GM18502 (cell line): ENCODE measurements at regions not wholly inside any gene's neighbourhood (a gene's known extent, or its start where the extent isn't known, plus 50 kb on each side); places are given as distances from the start of the nearest gene placed in this dataset.
"Not testable (repeated sequence)": the region's sequence is repeated elsewhere in the genome, so short reads cannot be mapped to it uniquely, and the experiment has no call there.

ENCODE experiments used
- ATAC-seq: cut with Tn5 transposase; IDR thresholded peaks from one replicate; pipeline ENCODE4 v1.9.1; 2021; ENCODE audit warnings: mild to moderate bottlenecking; ENCODE audit not compliant: unreplicated experiment, poor library complexity

DNA sequence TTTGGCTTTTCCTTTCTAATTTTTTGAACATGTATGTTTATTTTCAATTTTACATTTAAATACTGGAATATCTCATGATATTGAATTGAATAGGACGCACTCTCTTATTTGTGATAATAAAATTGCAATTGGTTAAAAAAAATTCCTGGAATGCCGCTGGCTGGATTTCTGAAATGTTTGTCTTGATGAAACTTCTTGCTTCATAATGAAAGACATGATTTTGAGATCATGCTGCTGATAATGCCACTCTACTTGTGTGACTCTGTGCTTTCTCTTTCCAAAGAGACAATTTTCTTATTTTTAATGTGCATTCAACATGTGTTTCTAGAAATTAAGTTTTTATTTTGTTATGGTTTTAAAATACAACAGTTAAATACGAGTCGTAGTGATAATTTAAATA lies 465.7 kb upstream of the FAR2 start:
- no peak for ATAC-seq

DNA sequence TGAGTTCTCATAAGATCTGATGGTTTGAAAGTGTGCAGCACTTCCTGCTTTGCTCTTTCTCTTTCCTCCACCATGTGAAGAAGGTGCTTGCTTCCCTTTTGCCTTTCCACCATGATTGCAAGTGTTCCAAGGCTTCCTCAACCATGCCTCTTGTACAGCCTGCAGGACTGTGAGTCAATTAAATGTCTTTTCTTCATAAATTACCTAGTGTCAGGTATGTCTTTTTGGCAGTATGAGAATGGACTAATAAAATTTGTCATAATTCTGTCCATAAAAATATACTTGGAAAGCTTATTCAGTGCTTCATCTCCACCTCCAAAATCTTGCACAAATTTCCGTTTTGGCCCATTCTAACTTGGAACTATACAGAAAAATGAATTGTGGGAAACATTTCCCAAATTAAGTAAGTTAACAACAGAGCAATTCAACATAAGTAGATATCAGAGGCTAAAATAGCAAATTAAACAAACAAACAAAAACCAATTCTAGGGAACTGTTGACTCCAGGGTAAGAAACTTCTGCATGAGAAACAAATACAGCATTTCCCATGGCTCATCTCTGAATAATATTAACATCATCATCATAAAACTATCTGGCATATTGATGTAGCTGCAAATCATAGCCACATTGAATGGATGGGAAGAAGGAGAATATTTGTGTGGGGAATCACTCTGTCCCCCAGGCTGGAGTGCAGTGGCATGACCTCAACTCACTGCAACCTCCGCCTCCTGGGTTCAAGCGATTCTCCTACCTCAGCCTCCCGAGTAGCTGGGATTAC lies 459.5 kb upstream of the FAR2 start:
- ATAC-seq = no peak

DNA sequence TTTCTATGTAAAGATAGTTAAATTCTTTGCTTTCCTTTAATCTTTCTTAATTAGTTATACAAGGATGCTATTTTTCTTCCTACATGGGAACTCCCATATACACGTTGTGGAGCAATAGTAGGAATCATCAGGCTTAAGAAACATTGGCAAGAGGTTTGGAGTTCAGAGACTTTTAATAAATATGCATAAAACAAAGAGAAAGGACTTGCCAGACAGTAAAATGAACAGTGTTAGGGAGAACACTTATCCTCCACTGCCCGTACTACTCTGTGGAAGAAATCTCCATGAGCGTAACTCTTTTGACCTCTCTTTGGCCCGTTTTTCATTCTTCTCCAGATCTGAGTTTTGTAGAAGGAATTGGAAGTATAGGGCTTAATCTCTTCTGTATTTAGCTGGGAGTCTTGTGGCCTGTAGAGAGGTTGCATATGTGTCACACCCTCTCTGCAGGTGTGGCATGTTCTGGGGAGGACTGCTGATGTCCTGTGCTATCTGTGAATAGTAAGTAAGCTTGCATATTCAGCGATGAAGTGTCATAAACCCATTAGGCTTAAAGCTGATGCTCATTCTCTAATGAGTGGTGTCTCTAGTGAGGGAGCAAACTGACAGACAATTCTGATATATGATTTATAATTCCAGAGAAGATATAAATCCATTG lies 455.4 kb upstream of the FAR2 start:
- ATAC-seq = no peak

DNA sequence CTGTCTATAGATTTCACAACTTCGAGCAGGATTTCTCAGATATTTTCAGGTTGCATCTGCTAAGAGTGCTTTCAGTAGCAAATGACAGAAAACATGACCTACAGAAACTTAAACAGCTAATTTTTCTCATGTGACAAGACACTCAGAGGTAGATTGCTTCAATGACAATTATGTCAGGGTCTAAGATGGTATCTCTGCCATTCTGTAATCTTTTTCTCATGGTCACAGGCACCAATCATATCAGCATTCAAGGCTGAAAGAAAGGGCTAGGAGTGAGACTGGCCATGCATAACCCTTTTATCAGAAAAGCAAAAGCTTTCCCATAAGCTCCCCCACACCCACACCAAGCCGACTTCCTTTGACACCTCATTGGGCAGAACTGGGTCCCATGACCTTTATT lies 450.5 kb upstream of the FAR2 start:
- no peak for ATAC-seq

DNA sequence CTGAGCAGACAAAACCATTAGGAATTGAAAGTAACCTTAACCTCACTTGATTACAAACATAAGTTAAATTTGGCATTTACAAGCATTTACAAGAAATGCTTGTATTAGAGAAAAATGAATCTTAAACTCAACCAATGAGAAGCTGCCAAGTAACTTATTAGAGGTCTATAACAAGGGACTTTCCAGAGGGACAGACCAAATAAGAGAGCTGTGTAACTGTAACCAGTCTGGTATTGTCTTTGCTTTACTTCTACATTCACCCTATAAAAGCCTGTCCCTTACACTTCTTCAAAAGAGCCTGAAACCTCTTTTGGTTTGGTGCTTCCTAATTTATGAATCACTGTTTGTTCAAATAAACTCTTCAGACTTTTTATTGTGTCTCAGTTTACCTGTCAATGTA lies 450.0 kb upstream of the FAR2 start:
- no peak for ATAC-seq

DNA sequence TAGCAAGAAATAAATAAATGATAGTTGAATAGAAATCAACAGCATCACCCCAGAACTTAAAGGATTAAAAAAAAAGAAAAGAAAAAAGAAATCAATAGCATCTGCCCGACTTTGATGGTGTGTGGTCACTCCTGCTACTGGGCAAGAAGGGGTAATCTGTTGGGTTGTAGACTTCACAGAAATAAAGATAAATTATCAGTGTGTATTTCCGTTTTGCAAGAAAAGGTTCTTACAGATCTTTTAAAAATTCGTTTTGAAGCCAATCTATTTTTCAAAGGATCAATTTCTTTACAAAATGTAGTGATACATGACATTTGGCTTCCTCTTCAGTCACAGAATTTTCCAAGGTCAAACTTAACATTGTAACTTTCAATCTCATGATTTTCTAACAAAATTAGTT lies 448.9 kb upstream of the FAR2 start:
- ATAC-seq = no peak

DNA sequence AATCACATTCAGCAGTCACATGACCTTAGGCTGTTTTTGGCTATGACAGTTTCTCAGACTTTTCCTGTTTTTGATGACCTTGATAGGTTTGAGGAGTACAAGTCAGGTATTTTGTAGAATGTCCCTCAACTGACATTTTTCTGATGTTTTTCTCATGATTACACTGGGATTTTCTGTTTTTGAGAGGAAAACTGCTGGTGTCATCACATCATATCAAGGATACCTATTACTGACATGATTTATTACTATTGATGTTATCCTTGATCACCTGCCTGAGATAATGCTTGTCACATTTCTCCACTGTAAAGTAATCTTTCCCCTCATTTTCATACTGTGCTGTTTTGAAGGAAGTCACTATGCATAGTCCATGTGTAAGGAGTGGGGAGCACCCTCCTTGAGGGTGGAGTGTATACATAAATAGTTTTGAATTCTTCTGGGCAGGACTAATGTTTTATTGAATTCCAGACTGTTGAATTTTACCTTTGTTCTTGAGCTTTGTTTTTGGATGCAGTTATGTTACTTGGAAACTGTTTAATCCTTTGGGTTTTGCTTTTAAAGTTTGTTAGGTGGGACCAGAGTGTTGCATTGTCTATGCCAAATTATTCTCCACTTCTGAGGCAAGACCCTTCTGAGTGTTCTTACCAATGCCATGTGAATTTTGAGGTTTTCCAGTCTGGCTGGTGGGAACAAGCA lies 444.5 kb upstream of the FAR2 start:
- ATAC-seq = no peak

DNA sequence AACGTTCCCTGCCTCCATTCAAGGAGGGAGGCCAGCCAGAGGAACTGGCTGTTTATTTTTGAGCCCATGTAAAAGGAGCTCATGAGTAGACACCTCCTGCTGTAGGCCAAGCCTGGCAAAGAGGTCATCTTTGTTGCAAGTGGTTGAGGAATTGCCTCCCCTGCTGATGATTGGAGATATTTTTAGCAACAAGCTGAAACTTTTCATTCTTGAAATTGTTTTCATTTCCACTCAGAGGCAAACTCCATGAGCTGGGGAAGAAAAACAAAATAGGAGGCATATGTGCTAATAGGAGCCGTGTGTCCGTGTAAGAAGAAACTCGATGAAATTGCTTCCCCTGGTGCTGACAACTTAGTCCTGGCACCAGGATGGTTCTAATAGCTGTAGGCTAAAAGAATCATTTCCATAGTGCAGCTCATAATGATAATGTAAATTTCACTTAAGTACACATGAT lies 440.1 kb upstream of the FAR2 start:
- ATAC-seq = no peak

DNA sequence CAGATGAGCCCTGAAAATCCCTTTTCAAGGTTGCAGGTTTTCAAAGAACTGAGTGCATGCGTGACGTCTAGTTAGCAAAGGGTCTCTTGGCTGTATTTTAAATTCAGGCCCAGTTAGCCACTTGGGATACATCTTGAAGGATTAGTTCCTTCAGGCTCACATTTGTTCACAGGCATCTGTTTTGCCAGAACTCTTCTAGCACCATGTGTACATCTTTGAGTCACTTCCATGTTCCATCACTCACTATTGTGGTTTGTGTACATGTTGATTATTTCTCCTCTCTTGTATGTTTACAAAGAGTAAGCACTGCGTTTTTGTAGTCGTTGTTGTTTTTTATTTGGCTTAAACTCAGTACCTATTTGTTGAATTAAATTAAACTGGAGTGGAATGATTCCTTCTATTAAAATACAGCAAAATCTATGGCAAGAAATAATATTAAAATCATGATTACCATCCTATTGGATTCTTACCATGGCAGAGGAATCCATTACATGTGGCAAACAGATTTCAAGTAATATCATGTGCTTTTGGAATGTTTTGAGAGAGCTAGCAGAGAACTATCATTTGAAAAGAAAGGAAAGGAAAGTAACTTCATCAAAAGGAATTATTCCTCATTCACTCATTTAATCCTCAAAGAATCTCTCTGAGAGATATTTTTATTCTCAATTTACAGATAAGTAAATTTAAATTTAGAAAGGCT lies 438.9 kb upstream of the FAR2 start:
- ATAC-seq = no peak

DNA sequence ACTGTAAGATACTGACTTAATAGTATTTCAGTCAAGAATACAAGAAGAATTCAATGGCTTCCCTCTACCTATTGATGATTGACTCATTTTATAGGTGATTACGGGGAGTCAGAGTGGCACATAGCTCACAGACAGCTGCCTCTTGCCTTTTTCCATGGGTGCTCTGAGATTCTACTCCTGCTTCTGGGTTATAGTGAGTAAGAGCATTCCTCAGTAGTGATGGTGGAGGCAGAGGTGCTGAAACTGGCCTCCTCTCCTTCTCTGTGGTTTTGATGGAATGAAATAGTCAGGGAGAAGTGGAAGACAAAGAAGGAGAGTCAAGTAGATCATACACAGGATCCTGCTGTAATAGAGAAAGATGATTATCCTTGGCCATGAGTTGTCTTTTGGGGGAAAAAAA lies 438.2 kb upstream of the FAR2 start:
- no peak for ATAC-seq

DNA sequence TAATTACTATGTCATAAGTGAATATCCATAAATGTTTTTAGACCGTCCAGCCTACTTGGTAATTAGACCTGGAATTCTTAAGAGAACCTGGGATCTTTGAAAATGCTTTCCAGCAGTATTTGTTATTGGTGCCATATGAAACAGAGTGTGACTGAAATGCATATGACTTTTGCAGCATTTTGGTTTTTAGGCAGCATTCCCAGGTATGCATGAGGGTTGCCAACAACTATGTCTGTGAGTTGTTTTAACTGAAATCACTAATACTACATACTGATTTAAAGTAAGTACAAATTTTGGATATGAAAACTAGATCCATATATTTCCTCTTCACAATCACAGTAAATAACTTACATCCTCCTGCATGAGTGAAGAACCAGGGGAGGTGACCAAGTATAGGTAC lies 437.7 kb upstream of the FAR2 start:
- ATAC-seq = no peak

DNA sequence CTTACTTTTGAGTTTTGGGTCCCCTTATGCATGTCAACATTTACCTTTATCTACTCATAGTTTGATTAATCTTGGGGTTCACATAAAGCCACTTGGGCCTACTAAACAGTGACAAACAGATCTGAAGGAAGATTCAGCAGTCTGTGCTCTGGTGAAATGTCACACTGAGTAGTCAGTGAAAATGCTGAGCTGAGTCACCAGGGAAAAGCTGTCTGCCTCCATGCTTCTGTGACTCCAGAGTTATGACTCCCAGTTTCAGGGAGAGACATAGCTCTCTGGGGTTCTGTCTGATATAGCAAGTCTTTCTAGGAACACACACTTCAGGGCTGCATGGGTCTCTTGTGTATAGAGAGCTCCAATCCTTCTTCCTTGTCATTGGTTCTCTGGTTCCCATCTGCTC lies 406.3 kb upstream of the FAR2 start:
- no peak for ATAC-seq

DNA sequence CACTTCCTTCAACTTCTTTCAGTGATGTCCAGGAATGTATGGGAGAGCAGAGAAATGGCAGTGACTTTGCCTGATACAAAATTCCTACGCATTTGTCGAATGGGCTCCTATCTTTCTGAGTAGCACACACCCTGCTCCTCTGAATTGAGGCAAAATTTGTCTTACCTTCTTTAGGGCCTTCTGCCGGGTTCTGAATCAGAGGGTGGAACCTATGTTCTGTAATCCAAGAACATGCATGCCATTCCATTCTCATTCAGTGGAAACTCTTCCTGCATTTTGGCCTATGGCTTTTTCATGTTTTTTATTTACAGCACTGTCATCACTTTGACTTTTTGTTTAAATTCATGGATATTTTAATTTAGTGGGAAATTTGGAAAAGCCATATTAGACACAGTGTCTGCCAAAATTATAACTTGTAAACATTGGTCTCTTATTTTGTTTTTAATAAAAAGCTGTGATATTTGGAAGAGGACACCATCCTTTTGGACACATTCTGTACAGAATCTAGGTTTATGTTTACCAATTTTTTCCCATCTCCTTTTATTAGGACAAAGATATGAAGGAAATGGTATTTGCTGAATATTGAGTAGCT lies 402.2 kb upstream of the FAR2 start:
- no peak for ATAC-seq

DNA sequence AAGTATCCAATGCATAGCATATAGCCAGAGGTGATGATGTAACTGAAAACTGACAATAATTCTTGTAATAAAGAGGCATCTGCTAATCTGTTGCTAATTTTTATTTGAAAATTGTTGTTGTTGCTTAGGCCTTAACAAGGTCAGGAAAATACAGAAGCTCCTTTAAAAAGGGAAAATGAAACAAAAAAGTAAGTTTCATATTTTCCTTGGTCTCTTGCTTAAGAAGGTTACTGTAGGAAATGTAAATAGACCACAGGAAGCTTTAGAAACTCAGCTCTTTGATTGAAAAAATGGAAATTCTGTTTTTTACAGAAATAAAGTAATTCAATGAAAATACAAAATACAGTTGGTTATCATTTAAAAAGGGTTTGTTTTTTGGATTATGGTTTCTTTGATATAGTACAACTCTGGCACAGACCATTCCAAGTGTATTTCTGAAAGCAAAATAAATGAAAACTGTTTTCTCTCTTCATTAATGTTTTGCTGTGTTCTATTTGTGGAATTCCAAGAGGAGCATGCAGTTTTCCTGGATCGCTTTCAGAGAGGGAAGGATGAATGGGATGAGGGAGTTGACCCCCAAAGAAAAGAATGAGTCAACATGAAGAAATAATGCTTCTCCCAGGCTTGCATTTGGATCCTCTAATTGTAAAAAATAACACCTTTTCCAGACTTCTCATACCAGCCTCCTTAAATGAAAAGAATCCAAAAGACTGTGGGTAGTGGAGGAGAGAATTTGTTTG lies 398.0 kb upstream of the FAR2 start:
- ATAC-seq = no peak

DNA sequence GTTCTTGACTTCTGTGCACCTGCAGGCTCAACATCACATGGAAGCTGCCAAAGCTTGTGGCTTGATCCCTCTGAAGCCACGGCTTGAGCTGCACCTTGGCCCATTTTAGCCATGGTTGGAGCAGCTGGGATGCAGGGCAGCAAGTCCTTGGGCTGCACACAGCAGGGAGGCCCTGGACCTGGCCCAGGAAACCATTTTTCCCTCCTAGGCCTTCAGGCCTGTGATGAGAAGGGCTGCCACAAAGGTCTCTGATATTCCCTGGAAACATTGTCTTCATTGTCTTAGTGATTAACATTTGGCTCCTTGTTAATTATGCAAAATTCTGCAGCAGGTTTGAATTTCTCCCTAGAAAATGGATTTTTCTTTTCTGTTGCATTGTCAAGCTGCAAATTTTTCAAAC lies 394.1 kb upstream of the FAR2 start:
- no peak for ATAC-seq

DNA sequence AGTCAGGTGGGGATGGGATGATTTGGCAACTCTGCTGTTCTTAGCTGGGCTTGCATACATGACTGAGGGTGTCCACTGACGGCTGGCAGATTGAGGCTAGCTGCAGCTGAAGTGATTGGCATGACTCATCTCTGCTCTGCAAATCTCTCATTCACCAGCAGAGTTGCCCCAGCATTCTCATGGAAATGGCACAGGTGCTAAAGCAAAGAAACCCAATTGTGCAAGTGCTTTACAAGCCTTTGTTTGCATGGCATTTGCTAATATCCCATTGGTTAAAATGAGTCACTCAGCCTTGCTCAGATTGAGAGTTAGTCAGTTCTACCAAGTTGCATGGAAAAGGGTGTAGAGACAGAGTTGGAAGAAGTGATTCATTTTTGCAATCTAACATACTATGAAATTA lies 389.7 kb upstream of the FAR2 start:
- no peak for ATAC-seq

DNA sequence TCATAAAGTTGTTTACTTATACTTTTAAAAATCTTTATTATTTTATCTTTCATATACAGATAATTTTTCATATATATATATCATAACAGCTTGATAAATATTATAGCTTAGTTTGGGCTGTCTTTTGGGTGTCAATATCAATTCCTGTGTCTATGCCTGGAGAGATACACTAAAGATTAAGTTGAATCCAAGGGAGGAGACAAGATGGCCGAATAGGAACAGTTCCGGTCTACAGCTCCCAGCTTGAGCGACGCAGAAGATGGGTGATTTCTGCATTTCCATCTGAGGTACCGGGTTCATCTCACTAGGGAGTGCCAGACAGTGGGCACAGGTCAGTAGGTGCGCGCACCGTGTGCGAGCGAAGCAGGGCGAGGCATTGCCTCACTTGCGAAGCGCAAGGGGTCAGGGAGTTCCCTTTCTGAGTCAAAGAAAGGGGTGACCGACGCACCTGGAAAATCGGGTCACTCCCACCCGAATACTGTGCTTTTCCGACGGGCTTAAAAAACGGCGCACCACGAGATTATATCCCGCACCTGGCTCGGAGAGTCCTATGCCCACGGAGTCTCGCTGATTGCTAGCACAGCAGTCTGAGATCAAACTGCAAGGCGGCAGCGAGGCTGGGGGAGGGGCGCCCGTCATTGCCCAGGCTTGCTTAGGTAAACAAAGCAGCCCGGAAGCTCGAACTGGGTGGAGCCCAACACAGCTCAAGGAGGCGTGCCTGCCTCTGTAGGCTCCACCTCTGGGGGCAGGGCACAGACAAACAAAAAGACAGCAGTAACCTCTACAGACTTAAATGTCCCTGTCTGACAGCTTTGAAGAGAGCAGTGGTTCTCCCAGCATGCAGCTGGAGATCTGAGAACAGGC lies 388.8 kb upstream of the FAR2 start:
- not testable (repeated sequence) for ATAC-seq

DNA sequence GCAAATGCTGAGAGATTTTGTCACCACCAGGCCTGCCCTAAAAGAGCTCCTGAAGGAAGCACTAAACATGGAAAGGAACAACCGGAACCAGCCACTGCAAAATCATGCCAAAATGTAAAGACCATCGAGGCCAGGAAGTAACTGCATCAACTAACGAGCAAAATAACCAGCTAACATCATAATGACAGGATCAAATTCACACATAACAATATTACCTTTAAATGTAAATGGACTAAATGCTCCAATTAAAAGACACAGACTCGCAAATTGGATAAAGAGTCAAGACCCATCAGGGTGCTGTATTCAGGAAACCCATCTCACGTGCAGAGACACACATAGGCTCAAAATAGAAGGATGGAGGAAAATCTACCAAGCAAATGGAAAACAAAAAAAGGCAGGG lies 387.2 kb upstream of the FAR2 start:
- not testable (repeated sequence) for ATAC-seq

DNA sequence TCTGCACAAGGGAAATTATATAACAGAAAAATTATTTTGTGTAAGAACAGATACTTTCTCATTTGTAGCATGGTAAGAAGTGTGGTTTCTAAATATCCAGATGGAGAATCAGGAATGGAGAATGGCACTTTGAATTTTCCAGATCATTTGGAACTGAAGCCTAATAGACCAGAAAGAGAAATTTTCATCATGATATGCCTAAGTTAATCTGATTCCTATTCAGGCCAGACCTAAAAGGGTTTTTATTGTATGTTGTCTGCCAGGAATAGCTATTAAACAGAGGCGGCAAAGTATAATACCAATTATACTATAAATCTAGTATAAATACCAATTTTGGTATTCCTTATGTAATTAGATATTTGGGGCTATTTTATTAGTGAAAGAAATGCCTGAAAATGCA lies 382.7 kb upstream of the FAR2 start:
- no peak for ATAC-seq
